ENCODE measurements at regions not wholly inside any gene's neighbourhood (a gene's known extent, or its start where the extent isn't known, plus 50 kb on each side); places are given as distances from the start of the nearest gene placed in this dataset.
"Not testable (repeated sequence)": the region's sequence is repeated elsewhere in the genome, so short reads cannot be mapped to it uniquely, and the experiment has no call there.

DNA sequence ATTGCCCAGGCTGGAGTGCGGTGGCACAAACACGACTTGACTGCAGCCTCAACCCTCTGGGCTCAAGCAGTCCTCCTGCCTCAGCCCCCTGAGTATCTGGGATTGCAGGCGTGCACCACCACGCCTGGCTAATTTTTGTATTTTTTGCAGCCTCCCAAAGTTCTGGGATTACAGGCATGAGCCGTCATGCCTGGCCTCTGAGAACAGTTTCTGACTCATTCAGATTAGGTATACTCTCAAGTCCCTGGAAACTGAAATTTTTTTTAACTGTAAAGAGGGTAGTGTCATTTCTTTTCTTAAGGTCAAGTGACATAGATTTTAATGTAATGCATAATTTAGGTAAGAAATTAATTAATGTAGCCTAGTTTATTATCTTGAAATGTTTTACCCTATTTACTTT is 104.7 kb downstream of the SEPTIN7 start:
- Mint-ChIP-seq H3K4me3 (no peak overlapping the region), H3K27me3 (no peaks in the 10 kb centered on the region), H3K9me3 (no peaks in the 10 kb centered on the region), H3K4me1 (peaks cover 0 to 12% (median 11%) of the 10 kb centered on the region in 3 donors), H3K36me3 (peaks cover 12% of the 10 kb centered on the region), H3K27ac (peak overlapping the region in 1 of 2 donors; percentile 27)
- H3K9me3 ChIP-seq, result no peaks in the 10 kb centered on the region
- H3K27ac ChIP-seq (ENCODE audit: low read length), result no peak overlapping the region
- peaks cover 0 to 17% of the 10 kb centered on the region in 2 donors for H3K36me3 ChIP-seq (ENCODE audit: control insufficient read depth in 2 of 2, extremely low read depth in 1 of 2, insufficient read depth in 1 of 2, low read length in 1 of 2)
- H3K4me3 ChIP-seq (ENCODE audit: control insufficient read depth in 1 of 2, extremely low read depth in 1 of 2, low read length in 1 of 2), result no peak overlapping the region
- CTCF ChIA-PET, result interaction anchor here (0.7 to 1.2 kb wide), 3 partner anchors 282 to 425 kb away, joined by 3 to 4 read pairs (median 3); no protein-coding TSS in a partner anchor
- H3K27me3 ChIP-seq (replicated peaks in 1 of 2; ENCODE audit: control insufficient read depth in 2 of 2, extremely low read depth in 1 of 2, insufficient read depth in 2 of 2, low read length in 1 of 2), result no peaks in the 10 kb centered on the region
- no peak for ATAC-seq (replicated peaks in 1 of 4)
- H3K4me1 ChIP-seq (ENCODE audit: control insufficient read depth in 1 of 2, extremely low read depth in 1 of 2, insufficient read depth in 2 of 2, low read length in 2 of 2), result peaks cover 0 to 2% of the 10 kb centered on the region in 2 experiments
- DNase-seq, result no peak
- 89% methylated on average over 5 of the region's 5 CpGs for WGBS (ENCODE audit: insufficient coverage)
- POLR2A ChIA-PET, result no interaction called here

DNA sequence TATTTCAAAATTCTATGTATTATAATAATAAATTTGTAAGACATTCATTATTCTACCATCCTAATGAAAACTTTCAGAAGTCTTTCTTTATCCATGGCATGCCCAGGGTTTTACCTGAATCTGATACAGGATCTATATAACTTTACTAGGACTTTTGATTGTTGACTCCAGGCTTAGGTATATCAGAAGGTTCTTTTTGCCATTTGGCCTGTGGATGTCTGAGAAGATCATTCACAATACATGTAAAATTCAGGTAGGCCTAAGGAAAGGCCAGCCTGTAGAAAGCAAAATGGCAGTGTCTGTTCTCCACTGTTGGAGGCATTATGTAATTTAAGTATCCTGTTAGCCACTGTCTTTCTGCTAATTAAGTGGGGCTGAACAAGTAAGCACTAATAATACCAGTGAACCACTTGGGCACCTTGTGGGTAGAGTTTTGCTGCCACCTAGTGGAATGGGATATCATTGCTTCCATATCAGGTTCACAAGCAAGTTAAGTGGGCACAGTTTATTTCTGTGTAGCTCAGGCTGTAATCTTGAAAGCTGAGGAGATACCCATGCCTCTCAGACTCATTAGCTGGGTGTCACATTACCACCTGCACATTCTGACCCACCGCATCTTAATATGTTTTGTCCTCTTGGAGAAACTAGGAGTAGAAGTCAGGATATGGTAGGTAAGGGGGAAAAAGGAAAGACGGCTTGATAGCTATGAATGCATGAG is 105.5 kb downstream of the SEPTIN7 start:
- POLR2A ChIA-PET, result interaction anchor here in 1 of 2 donors (0.5 to 0.6 kb wide), 2 partner anchors 196 to 661 kb away, joined by 3 to 5 read pairs; no protein-coding TSS in a partner anchor
- ATAC-seq (replicated peaks in 1 of 4) (peak; percentile 82 to 92 (median 86)), DNase-seq (peak; percentile 14 to 88 (median 60))
- Histone ChIP-seq H3K4me3 (ENCODE audit: control insufficient read depth in 1 of 2, extremely low read depth in 1 of 2, low read length in 1 of 2) (no peak overlapping the region), H3K4me1 (ENCODE audit: control insufficient read depth in 1 of 2, extremely low read depth in 1 of 2, insufficient read depth in 2 of 2, low read length in 2 of 2) (peaks cover 0 to 2% of the 10 kb centered on the region in 2 experiments), H3K9me3 (no peaks in the 10 kb centered on the region), H3K36me3 (ENCODE audit: control insufficient read depth in 2 of 2, extremely low read depth in 1 of 2, insufficient read depth in 1 of 2, low read length in 1 of 2) (peaks cover 0 to 12% of the 10 kb centered on the region in 2 donors), H3K27ac (ENCODE audit: low read length) (peak overlapping the region; percentile 47), H3K27me3 (replicated peaks in 1 of 2; ENCODE audit: control insufficient read depth in 2 of 2, extremely low read depth in 1 of 2, insufficient read depth in 2 of 2, low read length in 1 of 2) (no peaks in the 10 kb centered on the region)
- no CpG with 5 or more reads among the region's 2 CpGs for WGBS (ENCODE audit: insufficient coverage)
- H3K27ac Mint-ChIP-seq, result peak overlapping the region; percentile 50 to 72
- no peaks in the 10 kb centered on the region for H3K9me3 Mint-ChIP-seq
- CTCF ChIA-PET, result interaction anchor here (0.6 to 2.2 kb wide), 15 partner anchors 15 to 482 kb away, joined by 3 to 11 read pairs (median 4); partner anchors contain the start of genes HERPUD2 (in 1 of the 2) and SEPTIN7 (in 1 of the 2)
- no peak overlapping the region for H3K4me3 Mint-ChIP-seq
- peaks cover 0 to 11% (median 11%) of the 10 kb centered on the region in 3 donors for H3K4me1 Mint-ChIP-seq
- no peaks in the 10 kb centered on the region for H3K27me3 Mint-ChIP-seq
- peaks cover 13% of the 10 kb centered on the region for H3K36me3 Mint-ChIP-seq

DNA sequence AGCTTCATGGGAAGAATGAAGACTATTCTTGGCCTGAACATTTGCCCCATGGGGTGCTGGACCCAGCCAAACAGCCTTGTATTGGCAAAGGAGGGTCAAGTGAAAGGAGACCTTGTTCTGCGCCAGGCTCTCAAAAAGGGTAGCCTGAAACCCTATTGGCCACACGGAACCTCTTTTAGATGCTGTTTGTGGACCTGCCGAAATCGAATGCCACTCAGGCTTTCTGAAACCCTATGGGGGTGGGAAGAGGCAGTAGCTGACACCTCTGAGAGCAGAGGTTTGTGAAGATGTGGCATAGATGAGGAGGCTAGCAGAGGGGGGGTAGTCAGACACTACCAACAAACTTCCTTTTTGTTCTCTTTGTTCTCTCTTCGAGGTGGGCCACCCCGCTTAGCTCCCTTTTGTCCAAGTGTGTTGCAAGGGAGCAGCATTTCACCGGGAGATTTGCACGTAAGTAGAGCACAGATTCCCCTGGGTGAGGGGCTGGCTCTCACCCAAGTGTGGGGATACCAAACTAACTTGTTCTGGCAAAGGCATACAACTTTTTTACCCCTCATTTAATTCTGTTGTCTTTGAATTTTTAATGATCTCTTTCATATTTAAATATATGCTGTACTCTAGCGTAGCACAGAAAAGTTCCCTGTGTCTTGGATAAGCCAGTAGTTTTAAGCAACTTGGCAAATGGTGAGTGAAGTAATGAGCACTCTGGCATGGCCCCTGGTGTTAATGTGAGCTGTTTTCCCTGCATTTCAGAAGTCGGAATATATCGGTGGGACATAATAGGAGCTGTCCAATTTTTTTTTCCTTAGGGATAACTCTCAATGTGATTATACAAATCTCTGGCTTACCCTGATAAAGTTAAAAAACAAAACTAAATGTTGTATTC is 107.7 kb downstream of the SEPTIN7 start:
- Histone ChIP-seq H3K4me1 (ENCODE audit: control insufficient read depth in 1 of 2, extremely low read depth in 1 of 2, insufficient read depth in 2 of 2, low read length in 2 of 2) (peaks cover 0 to 2% of the 10 kb centered on the region in 2 experiments), H3K4me3 (ENCODE audit: control insufficient read depth in 1 of 2, extremely low read depth in 1 of 2, low read length in 1 of 2) (no peak overlapping the region), H3K27ac (ENCODE audit: low read length) (no peak overlapping the region), H3K9me3 (no peaks in the 10 kb centered on the region), H3K27me3 (replicated peaks in 1 of 2; ENCODE audit: control insufficient read depth in 2 of 2, extremely low read depth in 1 of 2, insufficient read depth in 2 of 2, low read length in 1 of 2) (no peaks in the 10 kb centered on the region), H3K36me3 (ENCODE audit: control insufficient read depth in 2 of 2, extremely low read depth in 1 of 2, insufficient read depth in 1 of 2, low read length in 1 of 2) (peaks cover 0 to 2% of the 10 kb centered on the region in 2 donors)
- ATAC-seq (replicated peaks in 1 of 4), result peak in 2 of 4 experiments; percentile 30 to 37
- Mint-ChIP-seq H3K27me3 (no peaks in the 10 kb centered on the region), H3K9me3 (no peaks in the 10 kb centered on the region), H3K27ac (peak overlapping the region; percentile 22 to 39), H3K4me3 (no peak overlapping the region), H3K36me3 (peaks cover 24% of the 10 kb centered on the region), H3K4me1 (peaks cover 0 to 11% (median 11%) of the 10 kb centered on the region in 3 donors)
- ChIA-PET CTCF (interaction anchor here (0.6 to 2.2 kb wide), 4 partner anchors 42 to 284 kb away, joined by 4 to 11 read pairs (median 7); no protein-coding TSS in a partner anchor), POLR2A (no interaction called here)
- no peak for DNase-seq
- 89% methylated on average over 2 of the region's 11 CpGs for WGBS (ENCODE audit: insufficient coverage)

DNA sequence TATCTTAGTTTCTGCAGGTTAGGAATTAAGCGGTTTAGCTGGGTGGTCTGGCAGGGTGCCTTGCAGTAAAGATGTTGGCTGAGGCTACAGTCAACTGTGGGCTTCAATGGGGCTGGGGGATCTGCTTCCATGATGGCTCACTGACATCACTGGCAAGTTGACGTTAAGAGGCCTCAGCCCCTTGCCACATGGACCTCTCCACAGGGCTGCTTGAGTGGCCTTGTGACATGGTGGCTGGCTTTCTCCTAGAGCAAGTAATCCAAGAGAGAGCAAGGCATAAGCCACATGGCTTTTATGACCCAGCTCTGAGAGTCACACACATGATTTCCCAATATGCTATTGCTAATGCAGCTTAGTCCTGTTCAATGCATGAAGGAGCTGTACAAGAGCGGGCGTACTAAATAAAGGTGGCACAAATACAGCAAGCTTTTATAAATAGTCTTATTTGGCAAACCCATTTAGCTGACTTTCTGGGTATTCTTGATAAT is 109.1 kb downstream of the SEPTIN7 start:
- Mint-ChIP-seq H3K4me3 (no peak overlapping the region), H3K27me3 (no peaks in the 10 kb centered on the region), H3K36me3 (peaks cover 22% of the 10 kb centered on the region), H3K27ac (no peak overlapping the region), H3K9me3 (no peaks in the 10 kb centered on the region), H3K4me1 (peaks cover 0 to 11% (median 11%) of the 10 kb centered on the region in 3 donors)
- Histone ChIP-seq H3K27me3 (replicated peaks in 1 of 2; ENCODE audit: control insufficient read depth in 2 of 2, extremely low read depth in 1 of 2, insufficient read depth in 2 of 2, low read length in 1 of 2) (no peaks in the 10 kb centered on the region), H3K9me3 (no peaks in the 10 kb centered on the region), H3K4me3 (ENCODE audit: control insufficient read depth in 1 of 2, extremely low read depth in 1 of 2, low read length in 1 of 2) (no peak overlapping the region), H3K4me1 (ENCODE audit: control insufficient read depth in 1 of 2, extremely low read depth in 1 of 2, insufficient read depth in 2 of 2, low read length in 2 of 2) (peaks cover 0 to 2% of the 10 kb centered on the region in 2 experiments), H3K27ac (ENCODE audit: low read length) (no peak overlapping the region), H3K36me3 (ENCODE audit: control insufficient read depth in 2 of 2, extremely low read depth in 1 of 2, insufficient read depth in 1 of 2, low read length in 1 of 2) (peaks cover 0 to 2% of the 10 kb centered on the region in 2 donors)
- ChIA-PET CTCF (interaction anchor here in 1 of 2 donors (1.2 kb wide), 1 partner anchor 201 kb away, joined by 3 read pairs; no protein-coding TSS in a partner anchor), POLR2A (interaction anchor here in 1 of 2 donors (0.6 kb wide), 1 partner anchor 200 kb away, joined by 4 read pairs; no protein-coding TSS in a partner anchor)
- DNase-seq (no peak), ATAC-seq (replicated peaks in 1 of 4) (no peak)
- 100% methylated on average over 2 of the region's 4 CpGs for WGBS (ENCODE audit: insufficient coverage)

DNA sequence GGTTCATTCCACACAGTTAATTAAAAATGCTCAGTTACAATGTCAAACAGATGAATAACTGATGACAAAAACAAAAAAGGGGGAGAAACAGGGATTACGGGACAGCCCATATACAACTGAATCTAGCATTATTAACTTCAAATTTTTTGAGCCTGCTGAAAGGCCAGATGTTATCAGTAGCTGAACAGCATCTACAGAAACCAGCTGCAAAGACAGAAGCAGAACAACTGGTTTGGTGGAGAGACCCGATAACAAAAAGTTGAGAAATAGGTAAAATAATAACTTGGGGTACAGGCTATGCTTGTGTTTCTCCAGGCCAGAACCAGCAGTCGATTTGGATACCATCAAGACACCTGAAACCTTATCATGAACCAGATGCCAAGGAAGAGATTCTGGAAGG is 109.8 kb downstream of the SEPTIN7 start:
- ATAC-seq (replicated peaks in 1 of 4); H3K9me3 Mint-ChIP-seq; H3K36me3 ChIP-seq (ENCODE audit: control insufficient read depth in 2 of 2, extremely low read depth in 1 of 2, insufficient read depth in 1 of 2, low read length in 1 of 2); H3K27me3 ChIP-seq (replicated peaks in 1 of 2; ENCODE audit: control insufficient read depth in 2 of 2, extremely low read depth in 1 of 2, insufficient read depth in 2 of 2, low read length in 1 of 2); H3K27ac Mint-ChIP-seq; H3K27me3 Mint-ChIP-seq; H3K4me3 ChIP-seq (ENCODE audit: control insufficient read depth in 1 of 2, extremely low read depth in 1 of 2, low read length in 1 of 2); CTCF ChIA-PET; DNase-seq; H3K9me3 ChIP-seq; H3K4me3 Mint-ChIP-seq; H3K4me1 ChIP-seq (ENCODE audit: control insufficient read depth in 1 of 2, extremely low read depth in 1 of 2, insufficient read depth in 2 of 2, low read length in 2 of 2); H3K27ac ChIP-seq (ENCODE audit: low read length): not testable (repeated sequence)
- H3K36me3 Mint-ChIP-seq, result peaks cover 22% of the 10 kb centered on the region
- peaks cover 0 to 11% (median 11%) of the 10 kb centered on the region in 3 donors for H3K4me1 Mint-ChIP-seq
- POLR2A ChIA-PET, result interaction anchor here in 1 of 2 donors (0.6 kb wide), 1 partner anchor 201 kb away, joined by 4 read pairs; no protein-coding TSS in a partner anchor
- 100% methylated on average over 1 of the region's 3 CpGs for WGBS (ENCODE audit: insufficient coverage)

DNA sequence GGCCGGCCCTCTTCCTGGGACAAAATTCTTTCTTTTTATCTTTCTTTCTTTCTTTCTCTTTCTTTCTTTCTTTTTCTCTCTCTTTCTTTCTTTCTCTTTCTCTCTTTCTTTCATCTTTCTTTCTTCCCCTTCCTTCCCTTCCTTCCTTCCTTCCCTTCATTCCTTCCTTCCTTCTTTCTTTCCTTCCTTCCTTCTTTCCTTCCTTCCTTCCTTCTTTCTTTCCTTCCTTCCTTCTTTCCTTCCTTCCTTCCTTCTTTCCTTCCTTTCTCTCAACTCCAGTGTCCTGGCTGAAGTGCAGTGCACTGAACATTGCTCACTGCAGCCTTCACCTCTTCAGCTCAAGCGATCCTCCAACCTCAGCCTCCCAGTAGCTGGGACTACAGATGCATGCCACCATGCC is 112.5 kb downstream of the SEPTIN7 start:
- Mint-ChIP-seq H3K27ac (peak overlapping the region in 1 of 2 donors; percentile 34), H3K4me1 (peaks cover 0 to 11% (median 6%) of the 10 kb centered on the region in 3 donors), H3K36me3 (peaks cover 25% of the 10 kb centered on the region)
- H3K9me3 ChIP-seq; H3K9me3 Mint-ChIP-seq; H3K36me3 ChIP-seq (ENCODE audit: control insufficient read depth in 2 of 2, extremely low read depth in 1 of 2, insufficient read depth in 1 of 2, low read length in 1 of 2); H3K27ac ChIP-seq (ENCODE audit: low read length); DNase-seq; CTCF ChIA-PET; H3K27me3 ChIP-seq (replicated peaks in 1 of 2; ENCODE audit: control insufficient read depth in 2 of 2, extremely low read depth in 1 of 2, insufficient read depth in 2 of 2, low read length in 1 of 2); H3K4me1 ChIP-seq (ENCODE audit: control insufficient read depth in 1 of 2, extremely low read depth in 1 of 2, insufficient read depth in 2 of 2, low read length in 2 of 2); H3K4me3 ChIP-seq (ENCODE audit: control insufficient read depth in 1 of 2, extremely low read depth in 1 of 2, low read length in 1 of 2); POLR2A ChIA-PET; H3K27me3 Mint-ChIP-seq; H3K4me3 Mint-ChIP-seq; ATAC-seq (replicated peaks in 1 of 4): not testable (repeated sequence)
- 80% methylated on average over 1 of the region's 2 CpGs for WGBS (ENCODE audit: insufficient coverage)
